Common myeloid progenitor, CD34-positive (primary cell): ENCODE measurements at regions not wholly inside any gene's neighbourhood (a gene's known extent, or its start where the extent isn't known, plus 50 kb on each side); places are given as distances from the start of the nearest gene placed in this dataset.

ENCODE experiments used
- CTCF ChIA-PET: fragments of 350-600 bp; sonication (Branson Sonifier 250); formaldehyde crosslinking; loops from one replicate; lab custom pipeline; 2021; ENCODE audit warnings: antibody characterized with exemption; lab: Charles Lee
- POLR2A ChIA-PET: fragments of 350-600 bp; sonication (Branson Sonifier 250); formaldehyde crosslinking; loops from one replicate; lab custom pipeline; 2021; ENCODE audit warnings: antibody characterized with exemption; lab: Charles Lee
- DNase-seq, 3 donors: peaks; one replicate each; pipeline versions ENCODE4 v3.0.0 to v3.0.0-alpha.2; 2013
- H3K27ac ChIP-seq, 2 experiments: 1 replicate in 1 of 2; 2 replicates in 1 of 2; pipeline ENCODE4 v1.7.0; 2013; ENCODE audit warnings: inconsistent platforms in 2 of 2, low read length in 2 of 2, mild to moderate bottlenecking in 2 of 2, low read depth in 1 of 2, moderate library complexity in 1 of 2; ENCODE audit not compliant: severe bottlenecking in 2 of 2, insufficient read depth in 1 of 2, poor library complexity in 1 of 2
- H3K27me3 ChIP-seq, 5 experiments: replicated peaks in 2 of 5; 1 replicate in 3 of 5; 2 replicates in 2 of 5; pipeline versions ENCODE4 v1.6.1 to v1.7.0; 2013; ENCODE audit warnings: low read length in 4 of 5, mild to moderate bottlenecking in 2 of 5, moderate library complexity in 2 of 5, inconsistent platforms in 1 of 5; ENCODE audit not compliant: insufficient read depth in 5 of 5, control insufficient read depth in 4 of 5
- H3K36me3 ChIP-seq, 4 experiments: 1 replicate in 2 of 4; 2 replicates in 2 of 4; pipeline versions ENCODE4 v1.6.1 to v1.7.0; 2013; ENCODE audit warnings: low read length in 3 of 4, control low read depth in 1 of 4, mild to moderate bottlenecking in 1 of 4; ENCODE audit not compliant: control insufficient read depth in 4 of 4, insufficient read depth in 4 of 4
- H3K4me1 ChIP-seq, 4 experiments: 1 replicate in 3 of 4; 2 replicates in 1 of 4; pipeline versions ENCODE4 v1.6.1 to v1.7.1; 2013; ENCODE audit warnings: low read length in 3 of 4, mild to moderate bottlenecking in 3 of 4, control low read depth in 1 of 4, inconsistent platforms in 1 of 4, moderate library complexity in 1 of 4; ENCODE audit not compliant: control insufficient read depth in 4 of 4, insufficient read depth in 4 of 4; ENCODE audit errors: control extremely low read depth in 1 of 4
- H3K4me3 ChIP-seq, 7 experiments: 1 replicate in 4 of 7; 2 replicates in 3 of 7; pipeline versions ENCODE4 v1.5.1 to v1.7.0; 2013; ENCODE audit warnings: mild to moderate bottlenecking in 7 of 7, low read length in 6 of 7, moderate library complexity in 6 of 7, inconsistent platforms in 2 of 7, low read depth in 2 of 7, control low read depth in 1 of 7; ENCODE audit not compliant: insufficient read depth in 4 of 7, control insufficient read depth in 1 of 7; ENCODE audit errors: extremely low read depth in 1 of 7
- H3K9me3 ChIP-seq, 5 experiments: 1 replicate in 4 of 5; 2 replicates in 1 of 5; pipeline versions ENCODE4 v1.6.1 to v1.7.1; 2013; ENCODE audit warnings: low read length in 4 of 5, mild to moderate bottlenecking in 2 of 5, inconsistent platforms in 1 of 5, low read depth in 1 of 5, moderate library complexity in 1 of 5; ENCODE audit not compliant: control insufficient read depth in 4 of 5, insufficient read depth in 2 of 5; ENCODE audit errors: control extremely low read depth in 1 of 5
- WGBS: methylation state at CpG from one replicate; pipeline ENCODE4 v1.1.5; 2013; ENCODE audit not compliant: insufficient coverage; 5-methylcytosine and 5-hydroxymethylcytosine counted together

DNA sequence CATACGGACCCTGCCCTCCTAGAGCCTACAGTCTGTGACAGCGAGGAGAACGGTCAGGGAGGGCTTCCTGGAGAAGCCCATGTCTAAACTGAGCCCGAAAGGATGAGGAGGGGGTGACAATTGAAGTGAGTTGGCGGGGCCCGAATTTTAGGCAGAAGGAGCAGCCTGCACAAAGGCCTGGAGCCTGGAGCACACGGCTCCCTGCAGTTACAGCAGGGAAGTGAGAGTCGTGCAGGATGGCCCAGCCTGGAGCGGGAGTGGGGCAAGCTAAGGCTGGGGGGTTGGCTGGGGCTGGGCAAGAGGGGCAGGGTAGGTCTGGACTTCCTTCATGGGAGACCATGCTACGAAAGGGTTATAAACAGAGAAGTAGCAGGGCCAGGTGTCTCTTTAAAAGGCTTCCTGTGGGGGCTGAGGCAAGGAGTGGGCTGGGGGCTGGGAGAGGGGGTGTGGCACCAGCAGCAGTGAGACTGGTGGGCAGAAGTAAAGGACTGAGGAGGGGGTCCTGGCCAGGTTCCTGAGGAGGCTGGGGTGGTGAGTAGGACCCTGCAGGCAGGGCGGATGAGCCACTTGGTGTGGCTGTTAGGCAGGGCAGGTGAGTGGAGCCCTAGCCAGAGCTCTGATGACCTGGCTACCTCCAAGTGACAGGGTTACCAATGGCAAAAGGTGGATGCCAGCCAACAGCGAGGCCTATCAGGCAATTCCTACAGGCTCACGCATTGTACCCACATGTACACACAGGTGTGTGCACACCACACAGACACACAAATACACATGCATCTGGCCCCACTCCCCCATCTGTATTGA is 119.2 kb downstream of the MRPL14 start:
- no peak for DNase-seq
- Histone ChIP-seq H3K4me1 (peaks cover 0 to 27% (median 7%) of the 10 kb centered on the region in 4 experiments), H3K27me3 (peaks cover 0 to 38% (median 23%) of the 10 kb centered on the region in 5 experiments), H3K9me3 (peaks cover 0 to 9% (median 5%) of the 10 kb centered on the region in 5 experiments), H3K4me3 (no peak overlapping the region), H3K27ac (no peak overlapping the region), H3K36me3 (no peaks in the 10 kb centered on the region)
- WGBS, result 94% methylated on average over 11 of the region's 13 CpGs
- ChIA-PET CTCF (interaction anchor here (0.6 to 1.1 kb wide), 3 partner anchors 15 to 243 kb away, joined by 3 to 4 read pairs (median 3); no protein-coding TSS in a partner anchor), POLR2A (no interaction called here)

- no peak overlapping the region for H3K4me3 ChIP-seq
- CTCF ChIA-PET, result interaction anchor here (1.1 to 1.6 kb wide), 3 partner anchors 14 to 68 kb away, joined by 3 to 6 read pairs (median 4); no protein-coding TSS in a partner anchor
- peaks cover 0 to 29% (median 15%) of the 10 kb centered on the region in 4 experiments for H3K4me1 ChIP-seq
- H3K27ac ChIP-seq, result no peak overlapping the region
- H3K9me3 ChIP-seq, result no peaks in the 10 kb centered on the region
- WGBS, result 93% methylated on average over 4 of the region's 6 CpGs
- no peak for DNase-seq
- peaks cover 0 to 48% (median 27%) of the 10 kb centered on the region in 5 experiments for H3K27me3 ChIP-seq
- H3K36me3 ChIP-seq, result no peaks in the 10 kb centered on the region
- POLR2A ChIA-PET, result no interaction called here
These were observed 120.4 kb downstream of the MRPL14 start for GRCh38 chr6:44006872-44007303.

DNA sequence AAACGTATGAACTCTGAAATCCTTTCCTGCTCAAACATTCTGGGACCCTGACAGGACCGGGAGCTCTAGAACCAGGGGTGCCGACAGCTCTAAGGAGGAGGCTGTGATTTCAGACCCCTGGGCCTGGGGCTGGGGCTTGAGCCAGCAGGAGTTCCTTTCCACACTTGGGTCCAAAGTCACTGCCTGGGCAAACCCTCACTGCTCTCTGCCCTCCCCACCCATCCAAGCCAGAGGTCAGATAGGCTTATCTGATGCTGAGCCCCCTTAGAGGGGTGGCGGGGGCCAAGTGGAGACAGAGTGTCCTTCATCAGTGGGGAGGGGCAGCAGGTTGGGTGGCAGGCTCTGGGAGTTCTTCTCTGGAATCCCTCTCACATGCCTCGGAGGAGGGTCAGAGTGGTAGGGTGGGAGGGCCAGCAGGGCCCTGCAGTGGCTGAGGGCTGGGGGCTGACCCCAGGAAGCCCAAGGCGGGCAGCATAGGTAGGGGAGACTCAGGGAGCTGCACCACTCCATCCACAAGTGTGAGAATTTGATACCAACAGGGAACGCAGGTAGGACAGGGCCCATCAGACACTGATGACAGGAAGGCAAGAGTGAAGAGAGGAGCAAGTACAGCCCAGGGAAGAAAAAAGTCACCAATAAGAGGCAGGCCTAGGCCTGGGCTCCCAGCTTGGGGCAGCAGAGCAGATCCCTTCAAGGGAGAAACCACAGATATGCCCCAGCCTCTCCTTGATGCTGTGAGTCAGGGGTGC is 121.0 kb downstream of the MRPL14 start:
- Histone ChIP-seq H3K27ac (no peak overlapping the region), H3K36me3 (no peaks in the 10 kb centered on the region), H3K4me1 (peaks cover 0 to 29% (median 15%) of the 10 kb centered on the region in 4 experiments), H3K9me3 (no peaks in the 10 kb centered on the region), H3K4me3 (no peak overlapping the region), H3K27me3 (peaks cover 0 to 54% (median 32%) of the 10 kb centered on the region in 5 experiments)
- ChIA-PET CTCF (interaction anchor here (0.7 to 1.8 kb wide), 7 partner anchors 15 to 231 kb away, joined by 3 to 6 read pairs (median 3); no protein-coding TSS in a partner anchor), POLR2A (no interaction called here)
- WGBS, result 91% methylated on average over 7 of the region's 7 CpGs
- no peak for DNase-seq

GRCh38 chr6:44005507-44005903 is 121.7 kb downstream of the MRPL14 start:
- POLR2A ChIA-PET, result no interaction called here

DNA sequence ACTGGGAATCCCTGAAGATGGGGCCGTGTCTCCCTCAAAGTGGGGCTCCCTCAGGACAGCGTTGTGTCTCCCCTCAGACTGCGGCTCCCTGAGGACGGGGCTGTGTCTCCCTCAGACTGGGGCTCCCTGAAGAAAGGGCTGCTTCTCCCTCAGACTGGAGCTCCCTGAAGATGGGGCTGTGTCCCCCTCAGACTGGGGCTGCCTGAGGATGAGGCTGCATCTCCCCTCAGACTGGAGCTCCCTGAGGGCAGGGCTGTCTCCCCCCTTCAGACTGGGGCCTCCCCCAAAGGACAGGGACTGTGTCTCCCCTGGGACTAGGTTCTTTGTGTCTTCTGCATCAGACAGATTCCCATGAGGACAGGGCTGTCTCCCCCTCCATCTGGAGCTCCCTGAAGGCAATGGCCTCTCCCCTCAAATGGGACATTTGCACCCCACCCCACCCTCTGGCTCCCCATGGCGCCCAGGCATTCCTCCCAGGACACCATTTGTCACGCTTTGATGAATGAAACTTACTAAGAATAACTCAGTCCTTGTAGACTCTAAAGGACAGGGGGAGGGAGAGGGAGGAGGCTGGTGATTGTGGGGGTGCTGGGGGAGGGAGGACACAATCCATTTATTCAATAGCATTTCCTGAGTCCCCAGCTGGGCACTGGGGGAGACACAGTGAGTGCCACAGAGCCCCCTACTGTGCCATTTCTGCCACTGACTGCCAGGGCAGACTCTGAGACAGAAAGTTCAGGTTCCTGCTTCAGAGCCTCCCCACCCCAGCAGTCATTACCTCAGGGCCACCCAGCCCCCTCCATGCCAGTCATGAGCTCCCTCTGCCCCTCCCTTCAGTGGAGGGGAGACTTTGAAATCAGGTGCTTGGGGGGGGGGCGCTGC is 122.4 kb downstream of the MRPL14 start:
- Histone ChIP-seq H3K27ac (no peak overlapping the region), H3K27me3 (peaks cover 0 to 59% (median 32%) of the 10 kb centered on the region in 5 experiments), H3K4me3 (no peak overlapping the region), H3K36me3 (no peaks in the 10 kb centered on the region), H3K9me3 (no peaks in the 10 kb centered on the region), H3K4me1 (peaks cover 0 to 32% (median 27%) of the 10 kb centered on the region in 4 experiments)
- peak; percentile 25 to 50 (median 46) for DNase-seq
- WGBS, result 59% methylated on average over 4 of the region's 7 CpGs
- ChIA-PET POLR2A (no interaction called here), CTCF (interaction anchor here (0.6 to 1.8 kb wide), 11 partner anchors 10 to 306 kb away, joined by 3 to 5 read pairs (median 4); no protein-coding TSS in a partner anchor)

More at GRCh38 chr6:44005507-44005903, 121.7 kb downstream of the MRPL14 start:
- 77% methylated on average over 3 of the region's 3 CpGs for WGBS
- no peak overlapping the region for H3K27ac ChIP-seq
- H3K36me3 ChIP-seq, result no peaks in the 10 kb centered on the region
- peaks cover 0 to 29% (median 22%) of the 10 kb centered on the region in 4 experiments for H3K4me1 ChIP-seq
- peaks cover 0 to 59% (median 32%) of the 10 kb centered on the region in 5 experiments for H3K27me3 ChIP-seq
- DNase-seq, result no peak
- CTCF ChIA-PET, result interaction anchor here (0.7 to 1.8 kb wide), 10 partner anchors 10 to 233 kb away, joined by 3 to 6 read pairs (median 4); no protein-coding TSS in a partner anchor
- H3K9me3 ChIP-seq, result no peaks in the 10 kb centered on the region
- H3K4me3 ChIP-seq, result no peak overlapping the region

DNA sequence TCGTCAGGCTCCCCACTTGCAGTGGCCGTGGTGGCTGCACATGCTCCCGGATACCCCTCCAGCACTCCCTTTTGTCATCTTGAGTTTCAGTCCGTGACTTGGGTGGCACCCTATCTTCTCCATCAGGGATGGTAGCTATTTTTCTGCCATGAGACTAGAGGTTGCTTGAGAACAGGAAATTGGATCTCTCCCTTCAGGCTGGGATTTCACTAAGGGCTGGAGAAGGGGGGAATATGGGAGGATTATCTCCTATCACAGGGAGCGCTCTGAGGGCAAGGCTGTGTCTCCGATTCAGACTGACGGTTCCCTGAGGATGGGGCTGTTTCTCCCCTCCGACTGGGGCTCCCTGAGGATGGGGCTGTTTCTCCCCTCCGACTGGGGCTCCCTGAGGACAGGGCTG is 123.1 kb downstream of the MRPL14 start:
- ChIA-PET POLR2A (no interaction called here), CTCF (interaction anchor here (0.6 to 1.8 kb wide), 10 partner anchors 9 to 306 kb away, joined by 3 to 5 read pairs (median 3); no protein-coding TSS in a partner anchor)
- no peak for DNase-seq
- peaks cover 0 to 36% (median 27%) of the 10 kb centered on the region in 4 experiments for H3K4me1 ChIP-seq
- H3K4me3 ChIP-seq, result no peak overlapping the region
- H3K36me3 ChIP-seq, result no peaks in the 10 kb centered on the region
- no peaks in the 10 kb centered on the region for H3K9me3 ChIP-seq
- peaks cover 0 to 59% (median 32%) of the 10 kb centered on the region in 5 experiments for H3K27me3 ChIP-seq
- 81% methylated on average over 9 of the region's 9 CpGs for WGBS
- H3K27ac ChIP-seq, result no peak overlapping the region
